GM12865 (cell line): ENCODE measurements at regions not wholly inside any gene's neighbourhood (a gene's known extent, or its start where the extent isn't known, plus 50 kb on each side); places are given as distances from the start of the nearest gene placed in this dataset.

ENCODE experiments used
- DNase-seq: peaks from one replicate; pipeline ENCODE4 v3.0.0; 2010; ENCODE audit warnings: low read depth
- H3K4me3 ChIP-seq: 2 replicates; pipeline ENCODE4 v1.5.1; 2011; ENCODE audit warnings: mild to moderate bottlenecking, low read depth, low read length, control low read depth
- CTCF ChIP-seq: IDR thresholded peaks from 2 replicates; pipeline ENCODE4 v1.5.1; 2011; ENCODE audit warnings: low read length, control low read depth, low read depth, inconsistent platforms; ENCODE audit not compliant: insufficient read depth; ENCODE audit errors: missing control alignments

GRCh38 chr5:157930710-157931109 is 71.8 kb upstream of the CLINT1 start:
- DNase-seq, result no peak
- no peak overlapping the region for H3K4me3 ChIP-seq
- no peak for TF ChIP-seq CTCF

- H3K4me3 ChIP-seq, result no peak overlapping the region
- TF ChIP-seq CTCF, result no peak
- no peak for DNase-seq
Measured at GRCh38 chr5:157926977-157927376, 68.0 kb upstream of the CLINT1 start.

GRCh38 chr5:157925786-157926671 is 67.1 kb upstream of the CLINT1 start:
- no peak for DNase-seq
- H3K4me3 ChIP-seq, result no peak overlapping the region
- no peak for TF ChIP-seq CTCF

GRCh38 chr5:157924931-157925729 is 66.2 kb upstream of the CLINT1 start:
- H3K4me3 ChIP-seq, result no peak overlapping the region
- DNase-seq, result no peak
- TF ChIP-seq CTCF, result no peak

- DNase-seq, result no peak
- H3K4me3 ChIP-seq, result no peak overlapping the region
- no peak for TF ChIP-seq CTCF
Measured at GRCh38 chr5:157924490-157924889, 65.5 kb upstream of the CLINT1 start.

GRCh38 chr5:157923765-157924164 is 64.8 kb upstream of the CLINT1 start:
- no peak for DNase-seq
- H3K4me3 ChIP-seq, result no peak overlapping the region
- TF ChIP-seq CTCF, result no peak

GRCh38 chr5:157922026-157922425 is 63.1 kb upstream of the CLINT1 start:
- TF ChIP-seq CTCF, result no peak
- no peak for DNase-seq
- no peak overlapping the region for H3K4me3 ChIP-seq
